ENCODE measurements at regions not wholly inside any gene's neighbourhood (a gene's known extent, or its start where the extent isn't known, plus 50 kb on each side); places are given as distances from the start of the nearest gene placed in this dataset.

GRCh38 chr18:55794288-55795052, 206.5 kb upstream of the TCF4 start:
- TF ChIP-seq CTCF (IDR thresholded peaks at IDR 0.05), result no peak

GRCh38 chr18:55790296-55790695, 202.3 kb upstream of the TCF4 start:
- TF ChIP-seq CTCF (IDR thresholded peaks at IDR 0.05), result no peak

- no peak for TF ChIP-seq CTCF (IDR thresholded peaks at IDR 0.05)
These were observed 199.6 kb upstream of the TCF4 start for GRCh38 chr18:55787536-55788073.

GRCh38 chr18:55786651-55787272, 198.8 kb upstream of the TCF4 start:
- no peak for TF ChIP-seq CTCF (IDR thresholded peaks at IDR 0.05)

GRCh38 chr18:55783921-55784320, 195.9 kb upstream of the TCF4 start:
- TF ChIP-seq CTCF (IDR thresholded peaks at IDR 0.05), result no peak

GRCh38 chr18:55781481-55781957, 193.5 kb upstream of the TCF4 start:
- TF ChIP-seq CTCF (IDR thresholded peaks at IDR 0.05), result peak; percentile 47; the same call in 1 of the 2 replicates

GRCh38 chr18:55780586-55781071, 192.6 kb upstream of the TCF4 start:
- no peak for TF ChIP-seq CTCF (IDR thresholded peaks at IDR 0.05)
